Fibroblast of the aortic adventitia (primary cell): ENCODE measurements at regions not wholly inside any gene's neighbourhood (a gene's known extent, or its start where the extent isn't known, plus 50 kb on each side); places are given as distances from the start of the nearest gene placed in this dataset.

Source experiments
- DNase-seq: peaks from one replicate; pipeline ENCODE4 v3.0.0-alpha.2; 2010; ENCODE audit warnings: low read depth
- H3K4me3 ChIP-seq: 2 replicates; pipeline ENCODE4 v1.5.1; 2011; ENCODE audit warnings: low read depth, mild to moderate bottlenecking, control low read depth, low read length, moderate library complexity
- TF ChIP-seq, protein P1 (sequence below): IDR thresholded peaks from 2 replicates; pipeline ENCODE4 v1.5.1; 2011; ENCODE audit warnings: mild to moderate bottlenecking, low read length, control low read depth, inconsistent platforms; ENCODE audit not compliant: insufficient read depth

DNA sequence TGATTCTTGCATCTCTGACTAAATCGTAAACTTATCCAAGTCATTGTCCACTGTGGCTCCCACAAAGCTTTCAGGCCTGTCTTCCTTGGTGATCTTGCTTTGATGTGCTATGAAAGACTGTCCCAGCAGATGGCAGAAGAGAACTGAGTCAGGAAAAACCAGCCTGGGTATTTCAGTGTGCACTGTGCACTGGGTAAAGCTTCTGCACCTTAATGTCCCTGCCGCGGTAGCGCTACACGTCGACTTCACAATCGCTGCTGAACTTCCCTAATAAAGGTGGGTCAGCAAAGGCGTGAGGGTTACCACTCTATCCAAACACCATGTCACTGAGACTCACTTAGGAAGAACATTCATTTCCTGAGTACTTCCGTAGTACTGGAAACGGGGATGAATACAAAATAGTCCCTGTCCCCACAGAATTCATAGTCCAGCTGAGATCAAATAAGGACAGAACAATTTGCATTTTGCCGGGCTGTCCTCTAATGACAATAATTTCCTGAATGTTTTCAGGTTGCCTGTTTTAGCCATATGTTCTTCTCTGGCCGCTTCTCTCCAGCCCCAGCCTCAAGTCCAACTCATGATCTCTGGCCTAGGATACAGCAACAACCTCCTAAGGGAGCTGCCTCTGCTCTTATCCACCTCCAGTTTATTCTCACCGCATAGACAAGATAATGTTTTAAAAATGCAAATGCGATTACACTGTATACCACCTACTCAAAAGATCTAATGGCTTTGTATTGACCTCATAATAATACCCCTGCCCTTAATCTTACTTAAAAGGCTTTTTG, 83.6 kb upstream of the AKAP13 start:
- peak; percentile 89 for DNase-seq
- H3K4me3 ChIP-seq, result peak overlapping the region; percentile 22
- TF ChIP-seq, protein P1, sequence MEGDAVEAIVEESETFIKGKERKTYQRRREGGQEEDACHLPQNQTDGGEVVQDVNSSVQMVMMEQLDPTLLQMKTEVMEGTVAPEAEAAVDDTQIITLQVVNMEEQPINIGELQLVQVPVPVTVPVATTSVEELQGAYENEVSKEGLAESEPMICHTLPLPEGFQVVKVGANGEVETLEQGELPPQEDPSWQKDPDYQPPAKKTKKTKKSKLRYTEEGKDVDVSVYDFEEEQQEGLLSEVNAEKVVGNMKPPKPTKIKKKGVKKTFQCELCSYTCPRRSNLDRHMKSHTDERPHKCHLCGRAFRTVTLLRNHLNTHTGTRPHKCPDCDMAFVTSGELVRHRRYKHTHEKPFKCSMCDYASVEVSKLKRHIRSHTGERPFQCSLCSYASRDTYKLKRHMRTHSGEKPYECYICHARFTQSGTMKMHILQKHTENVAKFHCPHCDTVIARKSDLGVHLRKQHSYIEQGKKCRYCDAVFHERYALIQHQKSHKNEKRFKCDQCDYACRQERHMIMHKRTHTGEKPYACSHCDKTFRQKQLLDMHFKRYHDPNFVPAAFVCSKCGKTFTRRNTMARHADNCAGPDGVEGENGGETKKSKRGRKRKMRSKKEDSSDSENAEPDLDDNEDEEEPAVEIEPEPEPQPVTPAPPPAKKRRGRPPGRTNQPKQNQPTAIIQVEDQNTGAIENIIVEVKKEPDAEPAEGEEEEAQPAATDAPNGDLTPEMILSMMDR, result peak; percentile 81

DNA sequence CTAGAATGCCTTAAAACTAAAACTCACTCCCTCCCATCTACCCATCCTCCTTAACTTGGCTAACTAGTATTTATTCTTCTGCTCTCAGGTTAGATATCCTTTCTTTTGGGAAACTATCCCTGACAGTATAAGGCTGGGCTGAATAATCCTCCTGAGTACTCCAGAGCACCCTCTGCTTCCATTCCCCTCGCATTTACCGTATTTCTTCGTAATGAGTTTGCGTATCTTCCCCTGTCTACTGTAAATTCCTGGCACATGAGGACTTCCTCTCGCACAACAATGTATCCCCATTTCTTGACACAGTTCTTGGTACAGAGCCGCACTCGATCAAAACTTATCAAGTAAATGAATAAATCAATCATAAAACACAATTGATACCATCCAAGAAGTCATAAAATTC, 82.9 kb upstream of the AKAP13 start:
- no peak overlapping the region for H3K4me3 ChIP-seq
- TF ChIP-seq, protein P1, result no peak
- DNase-seq, result no peak

DNA sequence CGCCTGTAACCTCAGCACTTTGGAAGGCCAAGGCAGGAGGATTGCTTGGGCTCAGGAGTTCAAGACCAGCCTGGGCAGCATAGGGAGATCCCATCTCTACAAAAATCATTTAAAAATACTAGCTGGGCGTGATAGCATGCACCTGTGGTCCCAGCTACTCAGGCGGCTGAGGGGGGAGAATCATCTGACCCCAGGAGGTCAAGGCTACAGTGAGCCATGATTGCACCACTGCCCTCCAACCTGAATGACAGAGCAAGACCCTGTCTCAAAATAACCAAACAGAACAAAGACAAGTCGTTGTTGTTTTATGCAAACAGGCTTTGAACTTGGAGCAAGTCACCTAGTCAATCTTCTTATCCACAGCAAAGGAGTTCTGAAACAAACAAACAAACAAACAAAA, 82.0 kb upstream of the AKAP13 start:
- TF ChIP-seq, protein P1, result no peak
- H3K4me3 ChIP-seq, result no peak overlapping the region
- no peak for DNase-seq

DNA sequence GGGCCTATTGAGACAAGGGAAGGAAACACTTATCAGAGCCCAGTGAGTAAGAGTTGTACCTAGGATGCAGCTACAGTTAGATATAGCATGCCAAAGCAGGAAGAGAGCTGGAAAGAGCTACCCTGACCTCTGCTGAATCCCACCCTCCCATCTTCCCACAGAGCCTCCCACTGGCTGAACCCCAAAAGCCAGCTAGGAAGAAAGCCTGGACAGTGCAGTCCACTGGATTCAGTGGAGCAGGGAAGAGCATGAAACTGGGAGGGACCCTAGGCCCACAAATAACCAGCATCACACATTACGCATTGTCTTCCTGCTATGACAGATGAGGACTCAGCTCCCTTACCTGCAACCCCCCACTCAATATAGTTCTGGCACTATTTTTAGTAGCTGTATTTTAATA, 81.5 kb upstream of the AKAP13 start:
- TF ChIP-seq, protein P1, result no peak
- DNase-seq, result no peak
- H3K4me3 ChIP-seq, result no peak overlapping the region

DNA sequence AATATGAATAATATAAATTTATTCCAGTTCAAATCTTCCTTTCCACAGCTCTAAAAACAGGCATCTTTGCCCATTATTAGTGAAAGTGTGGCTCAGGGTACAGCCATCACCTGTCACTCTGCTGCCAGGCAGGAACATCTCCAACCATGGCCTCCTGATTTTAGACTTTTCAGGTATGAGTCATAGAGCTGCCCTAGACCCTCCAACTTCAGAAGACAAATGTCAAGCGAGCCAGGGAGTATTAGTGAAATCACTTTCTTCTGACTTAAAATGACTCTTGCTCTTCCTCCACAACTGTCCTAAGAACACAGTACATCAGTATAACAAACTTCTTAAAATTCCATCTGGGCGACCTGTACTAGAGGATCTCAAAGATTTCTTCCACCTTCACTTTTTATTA, 78.1 kb upstream of the AKAP13 start:
- TF ChIP-seq, protein P1, result no peak
- H3K4me3 ChIP-seq, result no peak overlapping the region
- no peak for DNase-seq

DNA sequence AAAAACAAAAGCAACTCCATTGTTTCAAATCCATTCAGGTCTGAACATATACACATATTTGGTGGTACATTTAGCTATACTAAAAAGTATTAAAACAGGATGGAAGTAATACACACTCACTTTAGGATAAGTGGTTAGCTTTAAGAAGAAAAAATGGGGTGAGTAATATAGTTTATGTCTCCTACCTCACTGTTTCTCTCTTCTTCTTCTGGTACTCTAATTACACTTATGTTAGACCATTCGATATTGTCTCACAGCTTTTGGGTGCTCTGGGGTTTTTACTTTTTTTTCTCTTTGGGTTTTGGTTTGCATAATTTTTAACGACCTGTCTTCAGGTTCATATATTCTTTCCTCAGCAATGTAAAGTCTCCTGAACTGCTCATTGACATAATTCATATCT, 75.4 kb upstream of the AKAP13 start:
- TF ChIP-seq, protein P1, result no peak
- H3K4me3 ChIP-seq, result no peak overlapping the region
- no peak for DNase-seq
